GM12892 (cell line): ENCODE measurements at regions not wholly inside any gene's neighbourhood (a gene's known extent, or its start where the extent isn't known, plus 50 kb on each side); places are given as distances from the start of the nearest gene placed in this dataset.

Source experiments
- POLR2A ChIP-seq: IDR thresholded peaks from 2 replicates; pipeline ENCODE4 v1.6.1; 2011; ENCODE audit warnings: low read depth, low read length, control low read depth
- POLR2AphosphoS5 ChIP-seq: IDR thresholded peaks from 2 replicates; pipeline ENCODE4 v1.6.1; 2011; ENCODE audit warnings: low read depth, low read length, control low read depth

GRCh38 chr5:148776261-148776660, 50.1 kb upstream of the ADRB2 start:
- TF ChIP-seq POLR2AphosphoS5 (no peak), POLR2A (no peak)
